ENCODE measurements at regions not wholly inside any gene's neighbourhood (a gene's known extent, or its start where the extent isn't known, plus 50 kb on each side); places are given as distances from the start of the nearest gene placed in this dataset.

- H3K4me3 ChIP-seq (replicated peaks; ENCODE audit: low read depth, low read length), result no peak overlapping the region
- no peak for TF ChIP-seq CTCF (IDR thresholded peaks at IDR 0.05; ENCODE audit: low read length, missing control alignments)
- DNase-seq (ENCODE audit: low read depth), result no peak
These were observed 63.3 kb upstream of the GAS1 start for GRCh38 chr9:87010626-87011025.

- H3K4me3 ChIP-seq (replicated peaks; ENCODE audit: low read depth, low read length), result no peak overlapping the region
- no peak for TF ChIP-seq CTCF (IDR thresholded peaks at IDR 0.05; ENCODE audit: low read length, missing control alignments)
- DNase-seq (ENCODE audit: low read depth), result no peak
These were observed 64.2 kb upstream of the GAS1 start for GRCh38 chr9:87011551-87011950.

- no peak overlapping the region for H3K4me3 ChIP-seq (replicated peaks; ENCODE audit: low read depth, low read length)
- TF ChIP-seq CTCF (IDR thresholded peaks at IDR 0.05; ENCODE audit: low read length, missing control alignments), result no peak
These were observed 66.2 kb upstream of the GAS1 start for GRCh38 chr9:87013490-87013889.

GRCh38 chr9:87014436-87014835 lies 67.1 kb upstream of the GAS1 start:
- DNase-seq (ENCODE audit: low read depth), result no peak
- no peak for TF ChIP-seq CTCF (IDR thresholded peaks at IDR 0.05; ENCODE audit: low read length, missing control alignments)
- no peak overlapping the region for H3K4me3 ChIP-seq (replicated peaks; ENCODE audit: low read depth, low read length)

More at GRCh38 chr9:87013490-87013889, 66.2 kb upstream of the GAS1 start:
- no peak for DNase-seq (ENCODE audit: low read depth)

GRCh38 chr9:87016681-87017080 lies 69.4 kb upstream of the GAS1 start:
- no peak overlapping the region for H3K4me3 ChIP-seq (replicated peaks; ENCODE audit: low read depth, low read length)
- DNase-seq (ENCODE audit: low read depth), result peak; percentile 36
- TF ChIP-seq CTCF (IDR thresholded peaks at IDR 0.05; ENCODE audit: low read length, missing control alignments), result no peak

GRCh38 chr9:87020169-87020950 lies 73.1 kb upstream of the GAS1 start:
- H3K4me3 ChIP-seq (replicated peaks; ENCODE audit: low read depth, low read length), result no peak overlapping the region
- no peak for TF ChIP-seq CTCF (IDR thresholded peaks at IDR 0.05; ENCODE audit: low read length, missing control alignments)
- no peak for DNase-seq (ENCODE audit: low read depth)

GRCh38 chr9:87022178-87022577 lies 74.9 kb upstream of the GAS1 start:
- TF ChIP-seq CTCF (IDR thresholded peaks at IDR 0.05; ENCODE audit: low read length, missing control alignments), result no peak
- no peak overlapping the region for H3K4me3 ChIP-seq (replicated peaks; ENCODE audit: low read depth, low read length)
- no peak for DNase-seq (ENCODE audit: low read depth)
